H9 (cell line): ENCODE measurements at regions not wholly inside any gene's neighbourhood (a gene's known extent, or its start where the extent isn't known, plus 50 kb on each side); places are given as distances from the start of the nearest gene placed in this dataset.

Experiments
- DNase-seq: peaks from one replicate; pipeline ENCODE4 v3.0.0-alpha.2; 2017
- H2AFZ ChIP-seq: one replicate; pipeline ENCODE4 v1.6.1; 2013; ENCODE audit warnings: mild to moderate bottlenecking, low read length, control low read depth, moderate library complexity
- H2AK5ac ChIP-seq: 2 replicates; pipeline ENCODE4 v1.6.1; 2013; ENCODE audit warnings: low read length, control low read depth, mixed read lengths; ENCODE audit not compliant: insufficient read length
- H2BK120ac ChIP-seq: one replicate; pipeline ENCODE4 v1.6.1; 2013; ENCODE audit warnings: low read depth, mild to moderate bottlenecking, low read length, control low read depth, inconsistent platforms; ENCODE audit not compliant: poor library complexity, severe bottlenecking
- H2BK12ac ChIP-seq: 2 replicates; pipeline ENCODE4 v1.6.1; 2013; ENCODE audit warnings: low read length, control low read depth, mixed read lengths, low read depth; ENCODE audit not compliant: insufficient read length
- H2BK15ac ChIP-seq: 2 replicates; pipeline ENCODE4 v1.6.1; 2013; ENCODE audit warnings: low read depth, low read length, control low read depth
- H2BK20ac ChIP-seq: one replicate; pipeline ENCODE4 v1.6.1; 2013; ENCODE audit warnings: low read depth, mild to moderate bottlenecking, low read length, control low read depth, inconsistent platforms; ENCODE audit not compliant: poor library complexity, severe bottlenecking
- H2BK5ac ChIP-seq: 2 replicates; pipeline ENCODE4 v1.6.1; 2013; ENCODE audit warnings: low read length, control low read depth, mixed read lengths; ENCODE audit not compliant: insufficient read length
- H3K14ac ChIP-seq: 2 replicates; pipeline ENCODE4 v1.6.1; 2013; ENCODE audit warnings: low read length, control low read depth; ENCODE audit not compliant: insufficient read depth
- H3K18ac ChIP-seq: 2 replicates; pipeline ENCODE4 v1.6.1; 2013; ENCODE audit warnings: low read depth, mild to moderate bottlenecking, mixed read lengths, low read length, control low read depth; ENCODE audit not compliant: insufficient read length
- H3K23ac ChIP-seq: 2 replicates; pipeline ENCODE4 v1.6.1; 2013; ENCODE audit warnings: low read length, control low read depth, mixed read lengths, low read depth; ENCODE audit not compliant: insufficient read length
- H3K23me2 ChIP-seq: 2 replicates; pipeline ENCODE4 v1.6.1; 2013; ENCODE audit warnings: low read depth, mild to moderate bottlenecking, mixed read lengths, low read length, control low read depth; ENCODE audit not compliant: insufficient read length, poor library complexity, severe bottlenecking
- H3K27ac ChIP-seq: 2 replicates; pipeline ENCODE4 v1.5.1; 2013; ENCODE audit warnings: low read length, control low read depth, mixed read lengths, low read depth; ENCODE audit not compliant: insufficient read length
- H3K27me3 ChIP-seq: 2 replicates; pipeline ENCODE4 v1.6.1; 2013; ENCODE audit warnings: low read length, control low read depth, inconsistent platforms; ENCODE audit not compliant: insufficient read depth
- H3K4ac ChIP-seq: 2 replicates; pipeline ENCODE4 v1.6.1; 2013; ENCODE audit warnings: low read depth, mild to moderate bottlenecking, control low read depth, inconsistent platforms, low read length, moderate library complexity
- H3K4me1 ChIP-seq: 2 replicates; pipeline ENCODE4 v1.6.1; 2013; ENCODE audit warnings: low read length, control low read depth, inconsistent platforms; ENCODE audit not compliant: insufficient read depth
- H3K4me2 ChIP-seq: 2 replicates; pipeline ENCODE4 v1.6.1; 2013; ENCODE audit warnings: low read length, control low read depth, mixed read lengths; ENCODE audit not compliant: insufficient read length, insufficient read depth
- H3K56ac ChIP-seq: 2 replicates; pipeline ENCODE4 v1.6.1; 2013; ENCODE audit warnings: low read depth, mild to moderate bottlenecking, mixed read lengths, low read length, control low read depth; ENCODE audit not compliant: insufficient read length
- H3K79me1 ChIP-seq: 2 replicates; pipeline ENCODE4 v1.6.1; 2013; ENCODE audit warnings: low read depth, mild to moderate bottlenecking, moderate library complexity, low read length, control low read depth, inconsistent platforms; ENCODE audit not compliant: insufficient read depth, poor library complexity, severe bottlenecking
- H3K79me2 ChIP-seq: 2 replicates; pipeline ENCODE4 v1.6.1; 2013; ENCODE audit warnings: low read length, control low read depth, inconsistent platforms; ENCODE audit not compliant: insufficient read depth
- H3K9ac ChIP-seq: 2 replicates; pipeline ENCODE4 v1.6.1; 2013; ENCODE audit warnings: low read length, control low read depth, mixed read lengths; ENCODE audit not compliant: insufficient read length; ENCODE audit errors: extremely low read depth
- H3K9me3 ChIP-seq: one replicate; pipeline ENCODE4 v1.6.1; 2013; ENCODE audit warnings: low read depth, low read length, inconsistent platforms; ENCODE audit not compliant: control insufficient read depth
- H3T11ph ChIP-seq: one replicate; pipeline ENCODE4 v1.6.1; 2013; ENCODE audit warnings: mild to moderate bottlenecking, low read length, control low read depth, inconsistent platforms
- H4K20me1 ChIP-seq: one replicate; pipeline ENCODE4 v1.6.1; 2013; ENCODE audit not compliant: control insufficient read depth, insufficient read length, insufficient read depth
- H4K5ac ChIP-seq: 2 replicates; pipeline ENCODE4 v1.6.1; 2013; ENCODE audit warnings: low read depth, mild to moderate bottlenecking, mixed read lengths, low read length, control low read depth; ENCODE audit not compliant: insufficient read length
- H4K8ac ChIP-seq: replicated peaks from 2 replicates; pipeline ENCODE4 v1.6.1; 2013; ENCODE audit warnings: low read length, control low read depth, mixed read lengths, low read depth; ENCODE audit not compliant: insufficient read length
- H4K91ac ChIP-seq: 2 replicates; pipeline ENCODE4 v1.6.1; 2013; ENCODE audit warnings: low read depth, mild to moderate bottlenecking, moderate library complexity, mixed read lengths, low read length, control low read depth; ENCODE audit not compliant: insufficient read length
- H3K27ac Mint-ChIP-seq, 3 experiments: 2 replicates in 2 of 3; 3 replicates in 1 of 3; pipeline ENCODE4 v1.8.0; 2020 to 2021; ENCODE audit warnings: mixed read lengths in 3 of 3, mild to moderate bottlenecking in 1 of 3, moderate library complexity in 1 of 3
- H3K27me3 Mint-ChIP-seq: 2 replicates; pipeline ENCODE4 v1.8.0; 2021; ENCODE audit warnings: low read depth, mild to moderate bottlenecking, moderate library complexity, mixed read lengths
- H3K36me3 Mint-ChIP-seq, 3 experiments: 2 replicates in 2 of 3; 3 replicates in 1 of 3; pipeline ENCODE4 v1.8.0; 2020 to 2021; ENCODE audit warnings: low read depth in 3 of 3, mixed read lengths in 3 of 3; ENCODE audit not compliant: insufficient read depth in 1 of 3
- H3K4me1 Mint-ChIP-seq, 2 experiments: 2 replicates each; pipeline ENCODE4 v1.8.0; 2020; ENCODE audit warnings: mixed read lengths in 2 of 2
- H3K4me3 Mint-ChIP-seq, 2 experiments: 2 replicates in 1 of 2; 3 replicates in 1 of 2; pipeline ENCODE4 v1.8.0; 2020 to 2021; ENCODE audit warnings: mild to moderate bottlenecking in 2 of 2, mixed read lengths in 2 of 2, moderate library complexity in 1 of 2
- H3K9me3 Mint-ChIP-seq, 2 experiments: 2 replicates in 1 of 2; 3 replicates in 1 of 2; pipeline ENCODE4 v1.8.0; 2020; ENCODE audit warnings: mild to moderate bottlenecking in 2 of 2, mixed read lengths in 2 of 2, moderate library complexity in 1 of 2
- WGBS: extraction: QIAGEN DNeasy Blood & Tissue Kit; methylation state at CpG from one replicate; pipeline ENCODE4 v1.1.7; 2013; ENCODE audit warnings: missing lambda C conversion rate, low lambda C conversion rate, mixed read lengths; ENCODE audit not compliant: insufficient read length; ENCODE audit errors: extremely low coverage; 5-methylcytosine and 5-hydroxymethylcytosine counted together
- TF ChIP-seq, protein P1 (sequence below): fragments of 200-600 bp; sonication (generic); conservative IDR thresholded peaks from 3 replicates; pipeline ENCODE4 v1.8.0; 2021; ENCODE audit warnings: antibody characterized with exemption, mild to moderate bottlenecking

DNA sequence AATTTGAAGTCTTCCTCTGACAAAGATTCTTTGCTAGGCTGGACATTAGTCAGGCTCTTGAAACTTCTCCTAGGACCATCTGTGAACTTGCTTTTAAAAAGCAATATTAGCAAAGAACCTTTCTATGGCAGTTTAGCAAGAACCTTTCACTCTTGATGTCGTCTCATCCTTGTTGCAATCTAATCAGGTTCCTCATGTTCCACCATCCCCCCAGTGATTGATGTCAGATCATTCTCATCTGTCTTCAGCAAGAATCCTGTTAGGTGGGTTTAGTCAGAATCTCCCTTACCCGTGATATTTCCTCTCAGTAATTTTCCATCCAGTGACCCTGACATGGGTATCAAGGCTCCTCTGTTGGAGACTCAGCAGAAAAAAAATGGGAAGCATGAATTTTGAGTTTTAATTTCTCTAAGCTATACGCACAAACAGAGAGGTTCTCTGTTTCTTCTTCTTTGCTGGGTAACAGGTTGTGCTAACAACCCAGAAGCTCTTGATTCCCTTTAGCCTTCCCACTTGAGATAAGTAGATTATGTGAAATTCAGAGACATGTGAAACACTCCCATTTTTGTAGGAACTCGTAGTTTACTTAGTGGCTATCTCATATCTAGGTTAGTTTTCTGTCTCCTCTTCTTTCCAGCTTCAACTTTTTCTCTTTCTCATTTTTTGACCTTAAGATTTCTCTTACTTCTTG lies 507.4 kb downstream of the C4orf33 start:
- no peak overlapping the region for H2AFZ ChIP-seq
- H3K9ac ChIP-seq = no peak overlapping the region
- no peak overlapping the region for H3K23ac ChIP-seq
- no peaks in the 10 kb centered on the region for H3K9me3 ChIP-seq
- Mint-ChIP-seq H3K27ac (no peak overlapping the region; a peak in 1 of 7 replicates), H3K27me3 (no peaks in the 10 kb centered on the region), H3K36me3 (no peaks in the 10 kb centered on the region; a peak in 1 of 7 replicates), H3K9me3 (no peaks in the 10 kb centered on the region), H3K4me1 (no peaks in the 10 kb centered on the region), H3K4me3 (no peak overlapping the region)
- no peak overlapping the region for H4K8ac ChIP-seq
- H3T11ph ChIP-seq = no peak overlapping the region
- no peaks in the 10 kb centered on the region for H3K23me2 ChIP-seq
- no peaks in the 10 kb centered on the region for H3K79me1 ChIP-seq
- H2BK12ac ChIP-seq = no peak overlapping the region
- no peak overlapping the region for H3K18ac ChIP-seq
- H2BK15ac ChIP-seq = no peak overlapping the region
- H3K79me2 ChIP-seq = no peaks in the 10 kb centered on the region
- H3K27me3 ChIP-seq = no peaks in the 10 kb centered on the region
- TF ChIP-seq, protein P1, sequence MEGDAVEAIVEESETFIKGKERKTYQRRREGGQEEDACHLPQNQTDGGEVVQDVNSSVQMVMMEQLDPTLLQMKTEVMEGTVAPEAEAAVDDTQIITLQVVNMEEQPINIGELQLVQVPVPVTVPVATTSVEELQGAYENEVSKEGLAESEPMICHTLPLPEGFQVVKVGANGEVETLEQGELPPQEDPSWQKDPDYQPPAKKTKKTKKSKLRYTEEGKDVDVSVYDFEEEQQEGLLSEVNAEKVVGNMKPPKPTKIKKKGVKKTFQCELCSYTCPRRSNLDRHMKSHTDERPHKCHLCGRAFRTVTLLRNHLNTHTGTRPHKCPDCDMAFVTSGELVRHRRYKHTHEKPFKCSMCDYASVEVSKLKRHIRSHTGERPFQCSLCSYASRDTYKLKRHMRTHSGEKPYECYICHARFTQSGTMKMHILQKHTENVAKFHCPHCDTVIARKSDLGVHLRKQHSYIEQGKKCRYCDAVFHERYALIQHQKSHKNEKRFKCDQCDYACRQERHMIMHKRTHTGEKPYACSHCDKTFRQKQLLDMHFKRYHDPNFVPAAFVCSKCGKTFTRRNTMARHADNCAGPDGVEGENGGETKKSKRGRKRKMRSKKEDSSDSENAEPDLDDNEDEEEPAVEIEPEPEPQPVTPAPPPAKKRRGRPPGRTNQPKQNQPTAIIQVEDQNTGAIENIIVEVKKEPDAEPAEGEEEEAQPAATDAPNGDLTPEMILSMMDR = no peak
- H2AK5ac ChIP-seq = no peak overlapping the region
- H3K14ac ChIP-seq = no peak overlapping the region
- WGBS = no CpG with 5 or more reads among the region's 4 CpGs
- no peak overlapping the region for H4K5ac ChIP-seq
- no peak overlapping the region for H2BK20ac ChIP-seq
- no peak overlapping the region for H2BK120ac ChIP-seq
- H3K56ac ChIP-seq = no peak overlapping the region
- H2BK5ac ChIP-seq = no peak overlapping the region
- no peak overlapping the region for H3K4ac ChIP-seq
- H3K4me2 ChIP-seq = no peak overlapping the region
- no peaks in the 10 kb centered on the region for H3K4me1 ChIP-seq
- H4K91ac ChIP-seq = no peak overlapping the region
- H3K27ac ChIP-seq = no peak overlapping the region
- no peak for DNase-seq
- no peaks in the 10 kb centered on the region for H4K20me1 ChIP-seq
